GM23338 (cell line): ENCODE measurements at regions not wholly inside any gene's neighbourhood (a gene's known extent, or its start where the extent isn't known, plus 50 kb on each side); places are given as distances from the start of the nearest gene placed in this dataset.

Experiments used
- ATAC-seq: fragments of 200-7000 bp; cut with Tn5 transposase; 3 replicates; pipeline ENCODE4 v1.9.1; 2020
- DNase-seq: peaks from one replicate; pipeline ENCODE4 v3.0.0-alpha.2; 2015; ENCODE audit warnings: low spot score
- H2AFZ ChIP-seq: fragments of 200-600 bp; sonication (generic); 2 replicates; pipeline ENCODE4 v1.8.0; 2016; ENCODE audit warnings: antibody characterized with exemption, mild to moderate bottlenecking, moderate library complexity
- H3F3A ChIP-seq: fragments of 200-600 bp; sonication (generic); replicated peaks from 2 replicates; pipeline ENCODE4 v1.8.0; 2017; ENCODE audit warnings: antibody characterized with exemption, mixed run types, low read depth
- H3K27ac ChIP-seq: fragments of 200-600 bp; sonication (generic); 2 replicates; pipeline ENCODE4 v1.6.1; 2016; ENCODE audit warnings: low read depth
- H3K27me3 ChIP-seq: fragments of 200-600 bp; sonication (generic); 2 replicates; pipeline ENCODE4 v1.8.0; 2016; ENCODE audit warnings: mild to moderate bottlenecking, mixed run types, moderate library complexity; ENCODE audit not compliant: insufficient read depth
- H3K36me3 ChIP-seq: fragments of 200-600 bp; sonication (generic); 2 replicates; pipeline ENCODE4 v1.8.0; 2016; ENCODE audit warnings: mild to moderate bottlenecking; ENCODE audit not compliant: insufficient read depth
- H3K4me1 ChIP-seq: fragments of 200-600 bp; sonication (generic); 2 replicates; pipeline ENCODE4 v1.8.0; 2016; ENCODE audit warnings: mild to moderate bottlenecking, moderate library complexity; ENCODE audit not compliant: insufficient read depth
- H3K4me2 ChIP-seq: fragments of 200-600 bp; sonication (generic); 2 replicates; pipeline ENCODE4 v1.7.1; 2017; ENCODE audit warnings: mixed run types
- H3K4me3 ChIP-seq: fragments of 200-600 bp; sonication (generic); 2 replicates; pipeline ENCODE4 v1.6.1; 2016; ENCODE audit warnings: mixed run types
- H3K79me2 ChIP-seq: fragments of 200-600 bp; sonication (generic); replicated peaks from 2 replicates; pipeline ENCODE4 v1.8.0; 2017; ENCODE audit warnings: mild to moderate bottlenecking; ENCODE audit not compliant: insufficient read depth
- H3K9me2 ChIP-seq: fragments of 200-600 bp; sonication (generic); 2 replicates; pipeline ENCODE4 v1.8.0; 2017; ENCODE audit not compliant: insufficient read depth
- H4K20me1 ChIP-seq: fragments of 200-600 bp; sonication (generic); replicated peaks from 2 replicates; pipeline ENCODE4 v1.8.0; 2017; ENCODE audit warnings: mild to moderate bottlenecking; ENCODE audit not compliant: insufficient read depth
- H3K27ac Mint-ChIP-seq: 2 replicates; pipeline ENCODE4 v1.8.0; 2020; ENCODE audit warnings: inconsistent platforms, mild to moderate bottlenecking, moderate library complexity, mixed read lengths
- H3K27me3 Mint-ChIP-seq: 3 replicates; pipeline ENCODE4 v1.8.0; 2022; ENCODE audit warnings: low read depth, mild to moderate bottlenecking, moderate library complexity, mixed read lengths, inconsistent platforms; ENCODE audit not compliant: insufficient read depth, poor library complexity
- H3K36me3 Mint-ChIP-seq: 3 replicates; pipeline ENCODE4 v1.8.0; 2021; ENCODE audit warnings: low read depth, mild to moderate bottlenecking, inconsistent platforms, moderate library complexity, mixed read lengths
- H3K4me1 Mint-ChIP-seq: 3 replicates; pipeline ENCODE4 v1.8.0; 2020; ENCODE audit warnings: mild to moderate bottlenecking, inconsistent platforms, mixed read lengths
- H3K4me3 Mint-ChIP-seq: 3 replicates; pipeline ENCODE4 v1.8.0; 2021; ENCODE audit warnings: moderate library complexity, mild to moderate bottlenecking, inconsistent platforms, mixed read lengths
- H3K9me3 Mint-ChIP-seq: 3 replicates; pipeline ENCODE4 v1.8.0; 2020; ENCODE audit warnings: moderate library complexity, mild to moderate bottlenecking, inconsistent platforms, mixed read lengths
- CREB1 ChIP-seq: fragments of 250-450 bp; sonication (Bioruptor Pico); IDR thresholded peaks from 2 replicates; pipeline ENCODE4 v1.5.0; 2020; ENCODE audit warnings: low read depth, mild to moderate bottlenecking, moderate library complexity
- CTCF ChIP-seq, 2 experiments: fragments of 200-600 bp in 1 of 2; sonication (generic) in 1 of 2; conservative IDR thresholded peaks; 2 replicates each; pipeline versions ENCODE4 v1.5.1 to v1.6.1; 2016 to 2017; ENCODE audit warnings: antibody characterized with exemption in 2 of 2, low read depth in 2 of 2, mild to moderate bottlenecking in 2 of 2, moderate library complexity in 1 of 2
- EZH2phosphoT487 ChIP-seq: fragments of 200-600 bp; sonication (generic); IDR thresholded peaks from one replicate; pipeline ENCODE4 v1.8.1; 2018; ENCODE audit warnings: antibody characterized with exemption; ENCODE audit not compliant: unreplicated experiment
- JUNB ChIP-seq: IDR thresholded peaks from one replicate; pipeline ENCODE4 v1.6.1; 2016; ENCODE audit warnings: antibody characterized with exemption; ENCODE audit not compliant: unreplicated experiment
- NANOG ChIP-seq: IDR thresholded peaks from 2 replicates; pipeline ENCODE4 v1.6.1; 2016; ENCODE audit warnings: antibody characterized with exemption, borderline replicate concordance
- REST ChIP-seq: IDR thresholded peaks from one replicate; pipeline ENCODE4 v1.6.1; 2018; ENCODE audit warnings: antibody characterized with exemption; ENCODE audit not compliant: unreplicated experiment
- STAT1 ChIP-seq: IDR thresholded peaks from one replicate; pipeline ENCODE4 v1.6.1; 2016; ENCODE audit warnings: antibody characterized with exemption; ENCODE audit not compliant: unreplicated experiment
- ZNF331 ChIP-seq: fragments of 250-450 bp; sonication (Bioruptor Pico); IDR thresholded peaks from 2 replicates; pipeline ENCODE4 v1.5.0; 2020; ENCODE audit warnings: low read depth, mild to moderate bottlenecking, moderate library complexity
- ZNF462 ChIP-seq: fragments of 250-450 bp; sonication (Bioruptor Pico); IDR thresholded peaks from 2 replicates; pipeline ENCODE4 v1.5.0; 2020; ENCODE audit warnings: mild to moderate bottlenecking, moderate library complexity

GRCh38 chr16:87127061-87127765, 190.0 kb downstream of the C16orf95 start:
- no peak for TF ChIP-seq CREB1 (CRISPR knock-in tag)
- TF ChIP-seq JUNB = no peak
- TF ChIP-seq EZH2phosphoT487 = no peak
- Histone ChIP-seq H3K27me3 (no peaks in the 10 kb centered on the region), H3K4me1 (no peaks in the 10 kb centered on the region), H2AFZ (peak overlapping the region; percentile 52), H3K79me2 (no peaks in the 10 kb centered on the region), H3K4me3 (no peak overlapping the region), H3K36me3 (no peaks in the 10 kb centered on the region), H3K9me2 (no peaks in the 10 kb centered on the region), H3K27ac (no peak overlapping the region), H3K4me2 (no peak overlapping the region), H3F3A (peaks cover 2% of the 10 kb centered on the region; the same call in 1 of the 2 replicates), H4K20me1 (no peaks in the 10 kb centered on the region)
- Mint-ChIP-seq H3K27me3 (peaks cover 6% of the 10 kb centered on the region), H3K9me3 (peaks cover 7% of the 10 kb centered on the region), H3K4me3 (no peak overlapping the region), H3K36me3 (no peaks in the 10 kb centered on the region; the same call in 2 of the 3 replicates), H3K4me1 (no peaks in the 10 kb centered on the region), H3K27ac (no peak overlapping the region)
- peak; percentile 47; the same call in 2 of the 3 replicates for ATAC-seq
- no peak for DNase-seq

- H3K4me1 Mint-ChIP-seq = no peaks in the 10 kb centered on the region
- no peak overlapping the region for H3K27ac Mint-ChIP-seq
- H3K36me3 Mint-ChIP-seq = no peaks in the 10 kb centered on the region; the same call in 2 of the 3 replicates
- no peaks in the 10 kb centered on the region for H4K20me1 ChIP-seq
- H2AFZ ChIP-seq = no peak overlapping the region
- no peak overlapping the region for H3K4me3 ChIP-seq
- peaks cover 7% of the 10 kb centered on the region for H3K9me3 Mint-ChIP-seq
- no peaks in the 10 kb centered on the region for H3K27me3 ChIP-seq
- H3K27me3 Mint-ChIP-seq = peaks cover 6% of the 10 kb centered on the region
- H3K4me2 ChIP-seq = no peak overlapping the region
- ATAC-seq (no peak), DNase-seq (no peak)
- H3K9me2 ChIP-seq = no peaks in the 10 kb centered on the region
- peaks cover 2% of the 10 kb centered on the region; the same call in 1 of the 2 replicates for H3F3A ChIP-seq
- H3K36me3 ChIP-seq = no peaks in the 10 kb centered on the region
- no peak overlapping the region for H3K4me3 Mint-ChIP-seq
- no peaks in the 10 kb centered on the region for H3K4me1 ChIP-seq
- H3K79me2 ChIP-seq = no peaks in the 10 kb centered on the region
- no peak overlapping the region for H3K27ac ChIP-seq
- no peak for TF ChIP-seq ZNF462 (CRISPR knock-in tag)
- TF ChIP-seq JUNB = no peak
- no peak for TF ChIP-seq EZH2phosphoT487
- TF ChIP-seq ZNF331 (CRISPR knock-in tag) = no peak
- TF ChIP-seq REST = no peak
- no peak for TF ChIP-seq CREB1 (CRISPR knock-in tag)
- no peak for TF ChIP-seq CTCF (conservative IDR thresholded peaks at IDR 0.05; ENCODE audit: low read depth in 2 of 2)
- TF ChIP-seq STAT1 = no peak
- no peak for TF ChIP-seq NANOG
Observed at GRCh38 chr16:87127766-87128147, 189.4 kb downstream of the C16orf95 start.
